Lower lobe of right lung (tissue), 2 donors: ENCODE measurements at regions not wholly inside any gene's neighbourhood (a gene's known extent, or its start where the extent isn't known, plus 50 kb on each side); places are given as distances from the start of the nearest gene placed in this dataset.

Experiments
- ATAC-seq, 2 donors: fragments of 200-7000 bp; cut with Tn5 transposase; one replicate each; pipeline ENCODE4 v1.9.1; 2020 to 2022; ENCODE audit warnings: mild to moderate bottlenecking in 2 of 2, moderate library complexity in 2 of 2
- DNase-seq: peaks from one replicate; pipeline ENCODE4 v3.0.0-alpha.2; 2020
- H3K27ac ChIP-seq: fragments of 200-600 bp; one replicate; pipeline ENCODE4 v1.8.0; 2022
- H3K27me3 ChIP-seq: fragments of 200-600 bp; one replicate; pipeline ENCODE4 v1.8.0; 2022; ENCODE audit warnings: low read depth
- H3K36me3 ChIP-seq: fragments of 200-600 bp; one replicate; pipeline ENCODE4 v1.8.0; 2022; ENCODE audit warnings: mild to moderate bottlenecking
- H3K4me1 ChIP-seq: fragments of 200-600 bp; one replicate; pipeline ENCODE4 v1.8.0; 2022
- H3K4me3 ChIP-seq: fragments of 200-600 bp; one replicate; pipeline ENCODE4 v1.8.0; 2022; ENCODE audit warnings: mild to moderate bottlenecking
- H3K9me3 ChIP-seq: fragments of 200-600 bp; one replicate; pipeline ENCODE4 v1.8.0; 2022
- intact Hi-C: fragments of 100-400 bp; cut with DNase I; formaldehyde crosslinking; loops from one replicate; pipeline ENCODE4 v1.11.0; 2022
- TF ChIP-seq, protein P1 (sequence below): fragments of 200-600 bp; IDR thresholded peaks from one replicate; pipeline ENCODE4 v1.8.0; 2022; ENCODE audit warnings: antibody characterized with exemption, mild to moderate bottlenecking
- donor health status: DM: no; HTN: yes; CAD: no; lungs with severe emphysema.

DNA sequence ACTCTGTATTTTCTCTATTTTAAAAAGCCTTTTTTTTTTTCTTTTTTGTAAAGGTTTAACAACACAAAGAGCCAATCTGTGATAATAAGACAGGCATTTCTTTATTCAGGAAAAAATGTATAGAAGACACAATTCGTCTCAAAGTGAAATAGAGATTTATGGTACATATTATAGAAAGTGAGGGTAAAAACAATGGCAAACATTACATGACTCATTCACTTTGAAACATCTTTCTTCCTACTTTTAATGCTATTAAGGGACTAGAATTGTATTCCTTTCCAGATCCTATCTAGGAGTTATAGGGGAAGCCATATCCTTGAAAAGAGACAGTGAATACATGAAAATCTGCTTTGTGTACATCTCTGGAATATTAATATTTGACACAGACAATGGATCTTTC lies 137.1 kb upstream of the MCTP2 start:
- H3K27me3 ChIP-seq = no peaks in the 10 kb centered on the region
- no peak overlapping the region for H3K4me3 ChIP-seq
- H3K4me1 ChIP-seq = no peaks in the 10 kb centered on the region
- H3K9me3 ChIP-seq = no peaks in the 10 kb centered on the region
- ATAC-seq (no peak), DNase-seq (no peak)
- H3K27ac ChIP-seq = no peak overlapping the region
- TF ChIP-seq, protein P1, sequence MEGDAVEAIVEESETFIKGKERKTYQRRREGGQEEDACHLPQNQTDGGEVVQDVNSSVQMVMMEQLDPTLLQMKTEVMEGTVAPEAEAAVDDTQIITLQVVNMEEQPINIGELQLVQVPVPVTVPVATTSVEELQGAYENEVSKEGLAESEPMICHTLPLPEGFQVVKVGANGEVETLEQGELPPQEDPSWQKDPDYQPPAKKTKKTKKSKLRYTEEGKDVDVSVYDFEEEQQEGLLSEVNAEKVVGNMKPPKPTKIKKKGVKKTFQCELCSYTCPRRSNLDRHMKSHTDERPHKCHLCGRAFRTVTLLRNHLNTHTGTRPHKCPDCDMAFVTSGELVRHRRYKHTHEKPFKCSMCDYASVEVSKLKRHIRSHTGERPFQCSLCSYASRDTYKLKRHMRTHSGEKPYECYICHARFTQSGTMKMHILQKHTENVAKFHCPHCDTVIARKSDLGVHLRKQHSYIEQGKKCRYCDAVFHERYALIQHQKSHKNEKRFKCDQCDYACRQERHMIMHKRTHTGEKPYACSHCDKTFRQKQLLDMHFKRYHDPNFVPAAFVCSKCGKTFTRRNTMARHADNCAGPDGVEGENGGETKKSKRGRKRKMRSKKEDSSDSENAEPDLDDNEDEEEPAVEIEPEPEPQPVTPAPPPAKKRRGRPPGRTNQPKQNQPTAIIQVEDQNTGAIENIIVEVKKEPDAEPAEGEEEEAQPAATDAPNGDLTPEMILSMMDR = no peak
- no peaks in the 10 kb centered on the region for H3K36me3 ChIP-seq
- intact Hi-C loops = no loop called here

DNA sequence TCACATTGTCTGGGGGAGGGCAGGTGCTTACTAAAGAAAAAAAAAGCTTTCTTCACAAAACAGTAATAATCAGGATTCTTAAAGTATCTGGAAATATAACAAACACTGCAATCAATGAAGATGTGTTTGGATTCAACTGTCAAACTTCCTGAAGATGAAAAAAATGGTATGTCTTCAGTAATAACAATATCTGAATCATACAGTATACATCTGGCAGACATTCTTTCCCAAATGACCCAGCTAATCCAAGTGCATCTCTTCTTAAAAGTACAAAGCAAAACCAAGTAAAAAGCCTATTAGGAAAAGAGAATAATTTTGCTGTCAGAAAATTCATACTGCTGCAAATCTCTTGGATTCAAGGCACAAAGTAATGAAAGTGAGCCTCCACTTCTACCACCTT lies 145.0 kb upstream of the MCTP2 start:
- DNase-seq (no peak), ATAC-seq (no peak)
- no peaks in the 10 kb centered on the region for H3K27me3 ChIP-seq
- intact Hi-C loops = no loop called here
- H3K4me3 ChIP-seq = no peak overlapping the region
- TF ChIP-seq, protein P1 = no peak
- H3K27ac ChIP-seq = no peak overlapping the region
- H3K9me3 ChIP-seq = no peaks in the 10 kb centered on the region
- no peaks in the 10 kb centered on the region for H3K4me1 ChIP-seq
- no peaks in the 10 kb centered on the region for H3K36me3 ChIP-seq

GRCh38 chr15:94083467-94084052 lies 147.8 kb upstream of the MCTP2 start:
- Histone ChIP-seq H3K4me3 (no peak overlapping the region), H3K9me3 (no peaks in the 10 kb centered on the region), H3K27me3 (no peaks in the 10 kb centered on the region), H3K4me1 (no peaks in the 10 kb centered on the region), H3K36me3 (no peaks in the 10 kb centered on the region), H3K27ac (no peak overlapping the region)
- TF ChIP-seq, protein P1 = no peak
- DNase-seq = no peak
- intact Hi-C loops = no loop called here
- ATAC-seq = no peak

DNA sequence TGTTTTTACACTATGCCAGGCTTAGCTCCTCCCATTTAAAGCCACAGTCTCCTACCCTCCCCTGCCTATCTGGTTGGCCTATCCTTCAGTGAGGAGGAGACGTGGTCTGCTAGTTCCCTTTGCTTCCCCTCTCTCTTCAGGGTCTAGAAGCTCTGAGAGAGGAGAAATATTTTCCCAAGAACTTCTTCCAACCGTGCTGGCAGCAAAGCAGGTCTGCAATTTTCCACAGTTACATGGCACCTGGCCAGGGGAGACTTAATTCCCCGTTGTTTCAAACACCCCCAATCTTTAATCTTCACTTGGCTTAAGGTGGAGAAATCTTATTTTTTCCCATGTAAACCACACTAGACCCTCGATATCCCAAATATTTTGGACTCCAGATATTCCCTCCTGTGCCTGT lies 149.5 kb upstream of the MCTP2 start:
- TF ChIP-seq, protein P1 = no peak
- intact Hi-C loops = no loop called here
- ATAC-seq (no peak), DNase-seq (no peak)
- H3K27me3 ChIP-seq = no peaks in the 10 kb centered on the region
- H3K4me3 ChIP-seq = no peak overlapping the region
- H3K36me3 ChIP-seq = no peaks in the 10 kb centered on the region
- no peak overlapping the region for H3K27ac ChIP-seq
- no peaks in the 10 kb centered on the region for H3K9me3 ChIP-seq
- H3K4me1 ChIP-seq = no peaks in the 10 kb centered on the region

GRCh38 chr15:94080989-94081605 lies 150.3 kb upstream of the MCTP2 start:
- no peak for DNase-seq
- Histone ChIP-seq H3K36me3 (no peaks in the 10 kb centered on the region), H3K4me1 (no peaks in the 10 kb centered on the region), H3K27ac (no peak overlapping the region), H3K4me3 (no peak overlapping the region), H3K9me3 (no peaks in the 10 kb centered on the region), H3K27me3 (no peaks in the 10 kb centered on the region)
- TF ChIP-seq, protein P1 = no peak
- no peak for ATAC-seq
- intact Hi-C loops = no loop called here
